ENCODE measurements at regions not wholly inside any gene's neighbourhood (a gene's known extent, or its start where the extent isn't known, plus 50 kb on each side); places are given as distances from the start of the nearest gene placed in this dataset.

DNA sequence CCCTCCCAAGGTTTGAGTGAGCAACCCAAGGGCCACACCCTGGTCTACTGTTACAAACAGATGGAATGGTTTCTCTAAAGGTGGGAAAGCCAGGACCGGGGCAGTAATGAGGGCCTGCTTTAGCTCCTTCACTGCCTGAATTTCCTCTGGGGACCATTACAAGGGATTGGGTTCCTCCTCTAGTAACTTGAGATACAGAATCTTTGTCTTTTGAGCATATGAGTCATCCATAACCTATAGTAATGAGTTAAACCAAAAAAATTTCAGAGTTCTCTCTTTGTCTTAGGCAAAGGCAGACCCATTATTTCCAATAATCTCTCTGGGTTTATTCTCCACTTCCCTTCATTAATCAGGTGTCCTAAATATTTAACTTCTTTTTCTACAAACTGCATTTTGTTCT is 618.8 kb downstream of the HINT1 start:
- TF ChIP-seq, protein P1, sequence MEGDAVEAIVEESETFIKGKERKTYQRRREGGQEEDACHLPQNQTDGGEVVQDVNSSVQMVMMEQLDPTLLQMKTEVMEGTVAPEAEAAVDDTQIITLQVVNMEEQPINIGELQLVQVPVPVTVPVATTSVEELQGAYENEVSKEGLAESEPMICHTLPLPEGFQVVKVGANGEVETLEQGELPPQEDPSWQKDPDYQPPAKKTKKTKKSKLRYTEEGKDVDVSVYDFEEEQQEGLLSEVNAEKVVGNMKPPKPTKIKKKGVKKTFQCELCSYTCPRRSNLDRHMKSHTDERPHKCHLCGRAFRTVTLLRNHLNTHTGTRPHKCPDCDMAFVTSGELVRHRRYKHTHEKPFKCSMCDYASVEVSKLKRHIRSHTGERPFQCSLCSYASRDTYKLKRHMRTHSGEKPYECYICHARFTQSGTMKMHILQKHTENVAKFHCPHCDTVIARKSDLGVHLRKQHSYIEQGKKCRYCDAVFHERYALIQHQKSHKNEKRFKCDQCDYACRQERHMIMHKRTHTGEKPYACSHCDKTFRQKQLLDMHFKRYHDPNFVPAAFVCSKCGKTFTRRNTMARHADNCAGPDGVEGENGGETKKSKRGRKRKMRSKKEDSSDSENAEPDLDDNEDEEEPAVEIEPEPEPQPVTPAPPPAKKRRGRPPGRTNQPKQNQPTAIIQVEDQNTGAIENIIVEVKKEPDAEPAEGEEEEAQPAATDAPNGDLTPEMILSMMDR (conservative IDR thresholded peaks at IDR 0.05; ENCODE audit: low read depth, low read length) = no peak
- no peak overlapping the region for H3K4me3 ChIP-seq (ENCODE audit: low read depth, low read length)
- DNase-seq (ENCODE audit: low read depth) = peak; percentile 22

DNA sequence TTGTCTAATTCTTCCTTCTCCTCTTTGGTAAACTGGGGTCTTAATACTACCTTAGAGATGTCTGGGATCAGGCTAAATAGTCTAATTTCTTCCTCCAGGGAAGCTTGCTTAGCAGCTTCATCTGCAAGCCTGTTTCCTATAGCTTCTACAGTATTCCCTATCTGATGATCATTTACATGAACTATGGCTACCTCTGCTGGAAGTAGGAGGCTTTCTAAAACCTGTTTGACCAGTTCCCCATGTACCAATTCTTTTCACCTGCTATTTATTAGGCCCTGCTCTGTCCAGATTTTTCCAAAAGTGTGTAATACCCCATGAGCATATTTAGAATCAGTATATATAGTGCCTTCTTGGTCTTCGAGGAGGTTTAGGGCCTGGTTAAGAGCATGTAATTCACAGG is 619.8 kb downstream of the HINT1 start:
- DNase-seq (ENCODE audit: low read depth) = no peak
- TF ChIP-seq, protein P1 (conservative IDR thresholded peaks at IDR 0.05; ENCODE audit: low read depth, low read length) = no peak
- H3K4me3 ChIP-seq (ENCODE audit: low read depth, low read length) = no peak overlapping the region

DNA sequence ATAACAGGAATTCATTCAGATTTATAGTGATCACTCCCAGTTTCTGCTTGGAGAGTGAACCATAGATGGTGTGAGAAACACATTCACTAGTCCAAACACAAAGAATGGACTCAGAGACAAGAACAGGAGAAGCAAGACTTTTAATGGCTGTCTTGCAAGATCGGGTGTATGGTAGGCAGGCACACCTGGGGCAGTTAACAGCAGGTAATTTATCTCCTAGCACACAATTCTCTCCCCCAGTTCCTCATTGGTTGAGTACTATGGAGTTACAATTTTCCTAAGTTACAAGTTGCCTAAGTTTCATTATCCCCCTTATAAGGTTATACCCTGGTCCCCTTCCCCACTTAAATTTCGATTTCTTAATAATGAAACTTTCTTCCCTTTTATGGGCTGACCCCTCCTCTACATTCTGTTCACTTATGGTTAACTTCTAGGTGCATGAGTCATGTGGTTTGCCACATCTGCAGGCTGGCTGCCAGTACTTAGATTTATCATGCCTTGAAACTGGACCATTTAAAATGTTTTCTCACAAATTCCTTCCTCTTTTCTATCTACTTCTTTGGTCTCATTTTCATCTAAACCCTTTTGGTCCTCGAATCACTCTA is 623.3 kb downstream of the HINT1 start:
- TF ChIP-seq, protein P1 (conservative IDR thresholded peaks at IDR 0.05; ENCODE audit: low read depth, low read length) = no peak
- peak; percentile 89 for DNase-seq (ENCODE audit: low read depth)
- H3K4me3 ChIP-seq (ENCODE audit: low read depth, low read length) = no peak overlapping the region

DNA sequence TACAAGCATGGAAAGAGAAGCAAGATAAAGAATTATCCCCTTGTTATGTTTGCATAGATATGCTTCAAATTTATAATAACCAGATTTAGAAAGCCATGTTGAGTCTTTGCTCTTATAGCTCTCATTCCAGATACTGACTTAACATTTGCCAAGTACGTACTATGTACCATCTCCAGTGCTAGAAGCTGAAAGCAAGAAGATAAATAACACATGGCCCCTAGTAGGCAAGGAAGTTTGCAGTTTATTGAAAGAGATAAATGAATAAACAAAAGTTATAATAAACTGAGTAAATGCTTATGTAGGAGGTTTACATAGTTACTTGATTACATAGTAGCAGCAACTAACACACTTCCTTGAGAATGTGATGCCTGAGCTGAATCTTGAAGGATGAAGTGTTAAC is 628.4 kb downstream of the HINT1 start:
- DNase-seq (ENCODE audit: low read depth) = no peak
- TF ChIP-seq, protein P1 (conservative IDR thresholded peaks at IDR 0.05; ENCODE audit: low read depth, low read length) = no peak
- H3K4me3 ChIP-seq (ENCODE audit: low read depth, low read length) = no peak overlapping the region

DNA sequence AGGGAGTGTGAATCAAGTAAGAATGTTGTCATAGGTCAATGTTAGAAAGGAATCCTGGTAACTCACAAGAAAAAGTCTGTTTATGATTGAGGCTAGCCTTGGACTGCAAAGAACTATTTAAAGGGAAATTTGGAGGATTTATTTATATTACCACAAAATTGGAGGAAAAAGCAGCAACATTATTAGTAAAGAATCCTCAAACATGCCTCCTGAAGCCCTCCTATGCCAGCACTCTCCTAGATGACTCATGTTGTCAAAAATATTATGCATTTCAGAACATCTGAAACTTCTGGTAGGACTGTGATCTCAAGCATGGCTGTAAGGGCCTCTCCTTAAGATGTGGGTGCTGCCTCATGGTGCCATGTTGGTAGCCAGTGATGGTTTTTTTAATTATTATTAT is 628.5 kb downstream of the CHSY3 start:
- TF ChIP-seq, protein P1 (conservative IDR thresholded peaks at IDR 0.05; ENCODE audit: low read depth, low read length) = no peak
- DNase-seq (ENCODE audit: low read depth) = no peak
- no peak overlapping the region for H3K4me3 ChIP-seq (ENCODE audit: low read depth, low read length)

DNA sequence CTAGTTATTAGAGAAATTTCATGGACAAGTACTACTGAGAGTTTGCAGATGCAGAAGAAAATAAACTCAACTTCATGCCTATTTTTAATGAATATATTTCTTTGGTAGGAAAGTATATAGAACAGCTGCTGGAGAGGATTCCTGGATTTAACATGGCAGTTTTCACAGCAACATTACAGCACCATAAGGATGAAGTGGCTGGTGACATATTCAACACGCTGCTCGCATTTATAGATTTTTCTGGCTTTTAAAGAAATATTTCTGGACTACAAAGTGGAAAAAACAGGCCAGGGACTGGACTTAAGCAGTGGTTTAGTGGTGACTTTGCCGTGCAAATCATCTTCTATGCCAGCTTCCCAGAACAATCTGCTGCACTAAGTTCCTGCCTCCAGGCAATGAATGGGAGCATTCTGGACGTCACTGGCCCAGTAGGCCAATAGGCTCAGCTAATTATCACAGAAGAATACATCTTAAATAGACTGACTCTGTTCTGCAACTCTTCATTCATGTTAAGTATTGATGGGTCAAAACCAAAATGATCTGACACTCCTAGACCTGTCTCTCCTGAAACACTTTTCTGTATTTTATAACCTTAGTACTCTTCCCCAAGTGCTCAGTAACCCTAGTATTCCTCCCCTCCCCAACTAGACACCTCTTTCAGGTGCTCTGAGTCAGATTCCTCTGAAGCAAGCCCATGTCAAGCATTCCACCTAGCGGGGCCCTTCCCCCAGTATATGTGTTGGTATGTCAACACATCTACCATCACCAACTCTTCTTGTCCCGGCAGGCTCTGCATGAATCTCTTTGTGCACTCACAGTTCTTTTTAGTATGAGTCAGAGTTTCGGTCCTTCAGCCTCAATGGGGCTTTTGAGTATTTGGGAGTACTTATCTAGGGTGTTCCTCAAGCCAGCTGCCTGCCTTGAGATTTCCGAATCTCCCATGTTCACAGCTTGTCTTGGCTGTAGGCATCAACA is 625.5 kb downstream of the CHSY3 start:
- TF ChIP-seq, protein P1 (conservative IDR thresholded peaks at IDR 0.05; ENCODE audit: low read depth, low read length) = no peak

More for the DNA sequence above, 625.5 kb downstream of the CHSY3 start:
- H3K4me3 ChIP-seq (ENCODE audit: low read depth, low read length) = no peak overlapping the region
- DNase-seq (ENCODE audit: low read depth) = no peak
